Suprapubic skin (tissue), 4 donors: ENCODE measurements at regions not wholly inside any gene's neighbourhood (a gene's known extent, or its start where the extent isn't known, plus 50 kb on each side); places are given as distances from the start of the nearest gene placed in this dataset.

ENCODE experiments used
- DNase-seq, 2 donors: peaks; one replicate each; pipeline ENCODE4 v3.0.0-alpha.2; 2019; ENCODE audit warnings: low spot score in 2 of 2
- H3K27ac ChIP-seq: fragments of 200-600 bp; sonication (generic); one replicate; pipeline ENCODE4 v1.5.1; 2019
- H3K27me3 ChIP-seq: fragments of 200-600 bp; sonication (generic); one replicate; pipeline ENCODE4 v1.5.1; 2019
- H3K36me3 ChIP-seq: fragments of 200-600 bp; sonication (generic); one replicate; pipeline ENCODE4 v1.5.1; 2019
- H3K4me1 ChIP-seq: fragments of 200-600 bp; sonication (generic); one replicate; pipeline ENCODE4 v1.5.1; 2019
- H3K4me3 ChIP-seq: fragments of 200-600 bp; sonication (generic); one replicate; pipeline ENCODE4 v1.5.1; 2019; ENCODE audit warnings: mild to moderate bottlenecking
- H3K9me3 ChIP-seq: fragments of 200-600 bp; sonication (generic); one replicate; pipeline ENCODE4 v1.5.1; 2019
- EP300 ChIP-seq: sonication (generic); formaldehyde crosslinking; IDR thresholded peaks from one replicate; pipeline ENCODE4 v1.6.1; 2017; ENCODE audit warnings: antibody characterized with exemption
- POLR2A ChIP-seq, 2 donors: fragments of 450-650 bp; IDR thresholded peaks; one replicate each; pipeline ENCODE4 v1.6.1; 2017; ENCODE audit warnings: antibody characterized with exemption in 2 of 2, mild to moderate bottlenecking in 2 of 2, moderate library complexity in 2 of 2
- POLR2AphosphoS5 ChIP-seq, 3 donors: sonication (generic); formaldehyde crosslinking; IDR thresholded peaks; one replicate each; pipeline ENCODE4 v1.6.1; 2017; ENCODE audit warnings: antibody characterized with exemption in 3 of 3
- WGBS: methylation state at CpG from one replicate; pipeline ENCODE4 v1.1.5; 2018; 5-methylcytosine and 5-hydroxymethylcytosine counted together
- TF ChIP-seq, protein P1 (sequence below), 2 donors: fragments of 200-600 bp in 1 of 2; fragments of 450-650 bp in 1 of 2; sonication (generic) in 1 of 2; IDR thresholded peaks; one replicate each; pipeline ENCODE4 v1.5.1; 2016 to 2019; ENCODE audit warnings: antibody characterized with exemption in 2 of 2, mild to moderate bottlenecking in 1 of 2, moderate library complexity in 1 of 2

DNA sequence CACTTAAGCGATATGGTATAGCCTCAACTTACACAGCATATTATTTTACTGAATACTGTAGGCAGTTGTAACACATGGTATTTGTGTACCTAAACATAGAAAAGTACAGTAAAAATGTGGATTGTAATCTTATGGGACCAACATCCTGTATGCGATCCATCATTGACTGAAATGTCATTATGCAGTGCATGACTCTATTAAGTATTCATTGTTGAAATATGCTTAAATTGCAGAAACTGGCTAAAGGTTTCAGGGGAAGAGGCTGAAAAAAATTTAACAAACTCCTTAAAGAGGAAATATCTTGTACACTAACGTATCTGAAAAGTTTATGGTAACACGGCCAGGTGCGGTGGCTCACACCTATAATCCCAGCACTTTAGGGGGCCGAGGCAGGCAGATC lies 214.1 kb upstream of the PARD3B start:
- Histone ChIP-seq H3K27me3 (no peaks in the 10 kb centered on the region), H3K27ac (no peak overlapping the region), H3K9me3 (no peaks in the 10 kb centered on the region), H3K4me1 (no peaks in the 10 kb centered on the region), H3K4me3 (no peak overlapping the region), H3K36me3 (no peaks in the 10 kb centered on the region)
- no peak for DNase-seq
- 91% methylated on average over 6 of the region's 6 CpGs for WGBS
- TF ChIP-seq EP300: no peak
- no peak for TF ChIP-seq POLR2A (IDR thresholded peaks at IDR 0.05)
- TF ChIP-seq, protein P1, sequence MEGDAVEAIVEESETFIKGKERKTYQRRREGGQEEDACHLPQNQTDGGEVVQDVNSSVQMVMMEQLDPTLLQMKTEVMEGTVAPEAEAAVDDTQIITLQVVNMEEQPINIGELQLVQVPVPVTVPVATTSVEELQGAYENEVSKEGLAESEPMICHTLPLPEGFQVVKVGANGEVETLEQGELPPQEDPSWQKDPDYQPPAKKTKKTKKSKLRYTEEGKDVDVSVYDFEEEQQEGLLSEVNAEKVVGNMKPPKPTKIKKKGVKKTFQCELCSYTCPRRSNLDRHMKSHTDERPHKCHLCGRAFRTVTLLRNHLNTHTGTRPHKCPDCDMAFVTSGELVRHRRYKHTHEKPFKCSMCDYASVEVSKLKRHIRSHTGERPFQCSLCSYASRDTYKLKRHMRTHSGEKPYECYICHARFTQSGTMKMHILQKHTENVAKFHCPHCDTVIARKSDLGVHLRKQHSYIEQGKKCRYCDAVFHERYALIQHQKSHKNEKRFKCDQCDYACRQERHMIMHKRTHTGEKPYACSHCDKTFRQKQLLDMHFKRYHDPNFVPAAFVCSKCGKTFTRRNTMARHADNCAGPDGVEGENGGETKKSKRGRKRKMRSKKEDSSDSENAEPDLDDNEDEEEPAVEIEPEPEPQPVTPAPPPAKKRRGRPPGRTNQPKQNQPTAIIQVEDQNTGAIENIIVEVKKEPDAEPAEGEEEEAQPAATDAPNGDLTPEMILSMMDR (IDR thresholded peaks at IDR 0.05): no peak
- TF ChIP-seq POLR2AphosphoS5 (IDR thresholded peaks at IDR 0.05): no peak

DNA sequence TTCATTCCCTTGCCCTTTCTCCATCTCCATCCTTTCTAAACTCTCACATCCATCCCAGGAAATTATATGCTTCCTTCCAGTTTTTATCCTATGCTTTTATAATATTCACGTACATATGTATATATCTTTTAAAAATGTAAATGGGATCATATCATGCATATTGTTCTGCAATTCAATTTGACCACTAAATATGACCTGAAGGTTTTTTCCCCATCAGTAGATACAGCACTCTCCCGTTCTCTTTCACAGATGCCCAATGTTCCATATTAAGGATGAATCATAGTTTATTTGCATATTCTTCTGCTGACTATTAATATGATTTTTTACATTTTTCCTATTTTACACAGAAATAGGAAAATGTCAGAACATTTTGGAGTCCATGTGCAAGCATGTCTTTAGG lies 213.3 kb upstream of the PARD3B start:
- Histone ChIP-seq H3K4me3 (no peak overlapping the region), H3K27ac (no peak overlapping the region), H3K36me3 (no peaks in the 10 kb centered on the region), H3K27me3 (no peaks in the 10 kb centered on the region), H3K4me1 (no peaks in the 10 kb centered on the region), H3K9me3 (no peaks in the 10 kb centered on the region)
- DNase-seq: no peak
- WGBS: 86% methylated on average over 2 of the region's 2 CpGs
- TF ChIP-seq POLR2A (IDR thresholded peaks at IDR 0.05): no peak
- TF ChIP-seq EP300: no peak
- TF ChIP-seq, protein P1 (IDR thresholded peaks at IDR 0.05): no peak
- TF ChIP-seq POLR2AphosphoS5 (IDR thresholded peaks at IDR 0.05): no peak

GRCh38 chr2:204332706-204333105 lies 212.6 kb upstream of the PARD3B start:
- 87% methylated on average over 3 of the region's 3 CpGs for WGBS
- no peak for DNase-seq
- H3K9me3 ChIP-seq: no peaks in the 10 kb centered on the region
- H3K4me3 ChIP-seq: no peak overlapping the region
- no peaks in the 10 kb centered on the region for H3K36me3 ChIP-seq
- no peaks in the 10 kb centered on the region for H3K27me3 ChIP-seq
- H3K4me1 ChIP-seq: no peaks in the 10 kb centered on the region
- no peak overlapping the region for H3K27ac ChIP-seq
- TF ChIP-seq, protein P1 (IDR thresholded peaks at IDR 0.05): no peak

DNA sequence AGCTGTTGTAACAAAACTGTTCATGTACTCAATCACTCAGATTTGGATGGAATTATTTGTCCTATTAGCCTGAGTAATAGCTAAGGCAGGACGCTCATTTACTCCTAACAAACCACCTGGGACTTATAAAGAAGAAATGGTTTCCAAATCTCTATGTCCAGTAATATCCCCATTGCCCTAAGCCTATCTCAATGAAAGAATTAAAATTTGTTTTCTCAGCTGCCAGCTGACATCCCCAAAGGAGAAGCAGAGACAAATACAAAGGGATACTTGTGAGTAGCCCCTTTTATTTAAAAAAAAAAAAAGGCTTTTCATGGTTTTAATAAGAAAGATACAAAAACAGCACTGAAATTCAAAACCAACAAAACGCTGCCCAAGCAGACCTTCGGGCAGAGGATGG lies 211.4 kb upstream of the PARD3B start:
- no peak overlapping the region for H3K4me3 ChIP-seq
- H3K27ac ChIP-seq: no peak overlapping the region
- H3K27me3 ChIP-seq: no peaks in the 10 kb centered on the region
- no peaks in the 10 kb centered on the region for H3K9me3 ChIP-seq
- TF ChIP-seq POLR2AphosphoS5 (IDR thresholded peaks at IDR 0.05): no peak
- no peak for TF ChIP-seq POLR2A (IDR thresholded peaks at IDR 0.05)
- TF ChIP-seq EP300: no peak
- TF ChIP-seq, protein P1 (IDR thresholded peaks at IDR 0.05): no peak
- DNase-seq: no peak
- H3K4me1 ChIP-seq: no peaks in the 10 kb centered on the region
- 89% methylated on average over 3 of the region's 3 CpGs for WGBS
- no peaks in the 10 kb centered on the region for H3K36me3 ChIP-seq

DNA sequence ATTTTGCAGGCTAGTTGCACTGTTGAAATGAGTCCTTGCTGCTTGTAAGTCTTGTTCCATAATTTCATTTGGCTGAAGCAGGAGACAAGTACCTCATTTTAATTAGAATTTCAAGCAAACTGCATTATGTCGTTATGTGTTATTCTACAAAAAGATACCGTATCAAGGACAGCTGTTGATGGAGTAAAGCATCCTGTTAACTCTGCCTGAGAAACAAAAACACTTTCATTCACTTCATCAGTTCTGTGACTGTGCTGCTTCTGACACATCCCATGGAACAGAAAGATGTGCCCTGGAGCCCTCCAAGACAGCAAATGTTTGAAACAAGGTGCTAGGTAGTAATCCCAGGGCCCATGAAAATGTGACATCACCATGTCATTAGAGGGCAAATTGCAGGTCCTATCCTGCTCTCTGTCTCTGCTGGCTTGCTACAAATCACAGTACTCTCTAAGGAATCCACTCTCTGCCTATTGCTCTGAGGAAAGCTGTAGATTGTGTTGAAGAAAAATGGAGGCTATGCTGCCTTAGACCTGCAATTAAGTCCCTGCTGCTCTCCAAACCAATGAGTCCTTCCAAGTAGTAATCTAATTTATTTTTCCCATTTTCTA lies 209.7 kb upstream of the PARD3B start:
- WGBS: 83% methylated on average over 2 of the region's 2 CpGs
- TF ChIP-seq, protein P1 (IDR thresholded peaks at IDR 0.05): no peak
- TF ChIP-seq POLR2AphosphoS5 (IDR thresholded peaks at IDR 0.05) (no peak), EP300 (no peak), POLR2A (IDR thresholded peaks at IDR 0.05) (no peak)
- H3K9me3 ChIP-seq: no peaks in the 10 kb centered on the region
- H3K36me3 ChIP-seq: no peaks in the 10 kb centered on the region
- no peak for DNase-seq
- H3K27me3 ChIP-seq: no peaks in the 10 kb centered on the region
- H3K27ac ChIP-seq: no peak overlapping the region
- no peak overlapping the region for H3K4me3 ChIP-seq
- H3K4me1 ChIP-seq: no peaks in the 10 kb centered on the region
